Smooth muscle cell (in vitro differentiated cells): ENCODE measurements at regions not wholly inside any gene's neighbourhood (a gene's known extent, or its start where the extent isn't known, plus 50 kb on each side); places are given as distances from the start of the nearest gene placed in this dataset.
"Not testable (repeated sequence)": the region's sequence is repeated elsewhere in the genome, so short reads cannot be mapped to it uniquely, and the experiment has no call there.

Source experiments
- DNase-seq: peaks from one replicate; lab custom pipeline; 2025; ENCODE audit not compliant: unreplicated experiment; lab: John Stamatoyannopoulos, UW
- H2AFZ ChIP-seq: fragments of 200-600 bp; sonication (generic); 2 replicates; pipeline ENCODE4 v1.6.0; 2016; ENCODE audit warnings: antibody characterized with exemption, low read depth, mild to moderate bottlenecking
- H3F3A ChIP-seq: fragments of 200-600 bp; sonication (generic); 2 replicates; pipeline ENCODE4 v1.6.0; 2017; ENCODE audit warnings: antibody characterized with exemption, low read depth
- H3K27ac ChIP-seq: fragments of 200-600 bp; sonication (generic); 2 replicates; pipeline ENCODE4 v1.5.1; 2016; ENCODE audit warnings: low read depth, mild to moderate bottlenecking
- H3K27me3 ChIP-seq: fragments of 200-600 bp; sonication (generic); 2 replicates; pipeline ENCODE4 v1.6.1; 2016; ENCODE audit warnings: low read depth, mild to moderate bottlenecking
- H3K36me3 ChIP-seq: fragments of 200-600 bp; sonication (generic); 2 replicates; pipeline ENCODE4 v1.5.1; 2016; ENCODE audit warnings: low read depth
- H3K4me1 ChIP-seq: fragments of 200-600 bp; sonication (generic); 2 replicates; pipeline ENCODE4 v1.5.1; 2016; ENCODE audit warnings: low read depth
- H3K4me2 ChIP-seq: fragments of 200-600 bp; sonication (generic); 2 replicates; pipeline ENCODE4 v1.6.0; 2016; ENCODE audit warnings: mild to moderate bottlenecking
- H3K4me3 ChIP-seq: fragments of 200-600 bp; sonication (generic); 2 replicates; pipeline ENCODE4 v1.5.1; 2016; ENCODE audit warnings: mild to moderate bottlenecking
- H3K79me2 ChIP-seq: fragments of 200-600 bp; sonication (generic); 2 replicates; pipeline ENCODE4 v1.6.0; 2016; ENCODE audit warnings: low read depth, mild to moderate bottlenecking
- H3K9ac ChIP-seq: fragments of 200-600 bp; sonication (generic); 2 replicates; pipeline ENCODE4 v1.6.0; 2016; ENCODE audit warnings: low read depth
- H3K9me3 ChIP-seq: fragments of 200-600 bp; sonication (generic); replicated peaks from 2 replicates; pipeline ENCODE4 v1.5.1; 2016; ENCODE audit warnings: low read depth
- H4K20me1 ChIP-seq: fragments of 200-600 bp; sonication (generic); 2 replicates; pipeline ENCODE4 v1.6.0; 2016; ENCODE audit warnings: low read depth
- WGBS: methylation state at CpG from one replicate; pipeline ENCODE4 v1.1.7; 2016; ENCODE audit warnings: low lambda C conversion rate; 5-methylcytosine and 5-hydroxymethylcytosine counted together
- TF ChIP-seq, protein P1 (sequence below): fragments of 200-600 bp; sonication (generic); IDR thresholded peaks from 2 replicates; pipeline ENCODE4 v1.5.1; 2017; ENCODE audit warnings: borderline replicate concordance, mild to moderate bottlenecking, antibody characterized with exemption; ENCODE audit not compliant: insufficient read depth, poor library complexity, severe bottlenecking

DNA sequence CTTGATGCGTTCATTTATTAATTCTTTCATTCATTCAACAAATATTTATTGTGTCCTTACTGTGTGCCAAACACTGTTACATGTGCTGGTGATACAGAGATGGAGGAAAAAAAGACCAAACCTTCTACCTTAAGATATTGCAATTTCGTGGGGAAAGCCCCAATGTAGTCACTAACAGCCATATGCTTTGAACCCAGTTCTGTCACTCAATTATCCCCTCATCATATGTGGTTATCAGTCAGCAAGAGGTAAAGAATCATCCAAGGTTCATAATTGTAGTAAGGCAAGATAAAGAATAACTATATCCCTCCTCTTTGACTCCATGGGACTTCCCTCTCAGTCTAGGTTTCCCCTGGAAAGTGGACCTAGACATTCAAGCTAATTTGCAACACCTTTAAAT is 1185.6 kb upstream of the CELF4 start:
- Histone ChIP-seq H3K27me3 (peaks cover 7% of the 10 kb centered on the region), H3K9me3 (no peaks in the 10 kb centered on the region), H3K27ac (no peak overlapping the region), H2AFZ (no peak overlapping the region), H3K4me1 (no peaks in the 10 kb centered on the region), H3K4me3 (no peak overlapping the region), H4K20me1 (no peaks in the 10 kb centered on the region), H3K4me2 (no peak overlapping the region), H3F3A (no peaks in the 10 kb centered on the region), H3K36me3 (no peaks in the 10 kb centered on the region), H3K9ac (no peak overlapping the region), H3K79me2 (no peaks in the 10 kb centered on the region)
- 91% methylated on average over 2 of the region's 2 CpGs for WGBS
- TF ChIP-seq, protein P1, sequence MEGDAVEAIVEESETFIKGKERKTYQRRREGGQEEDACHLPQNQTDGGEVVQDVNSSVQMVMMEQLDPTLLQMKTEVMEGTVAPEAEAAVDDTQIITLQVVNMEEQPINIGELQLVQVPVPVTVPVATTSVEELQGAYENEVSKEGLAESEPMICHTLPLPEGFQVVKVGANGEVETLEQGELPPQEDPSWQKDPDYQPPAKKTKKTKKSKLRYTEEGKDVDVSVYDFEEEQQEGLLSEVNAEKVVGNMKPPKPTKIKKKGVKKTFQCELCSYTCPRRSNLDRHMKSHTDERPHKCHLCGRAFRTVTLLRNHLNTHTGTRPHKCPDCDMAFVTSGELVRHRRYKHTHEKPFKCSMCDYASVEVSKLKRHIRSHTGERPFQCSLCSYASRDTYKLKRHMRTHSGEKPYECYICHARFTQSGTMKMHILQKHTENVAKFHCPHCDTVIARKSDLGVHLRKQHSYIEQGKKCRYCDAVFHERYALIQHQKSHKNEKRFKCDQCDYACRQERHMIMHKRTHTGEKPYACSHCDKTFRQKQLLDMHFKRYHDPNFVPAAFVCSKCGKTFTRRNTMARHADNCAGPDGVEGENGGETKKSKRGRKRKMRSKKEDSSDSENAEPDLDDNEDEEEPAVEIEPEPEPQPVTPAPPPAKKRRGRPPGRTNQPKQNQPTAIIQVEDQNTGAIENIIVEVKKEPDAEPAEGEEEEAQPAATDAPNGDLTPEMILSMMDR = no peak
- no peak for DNase-seq

DNA sequence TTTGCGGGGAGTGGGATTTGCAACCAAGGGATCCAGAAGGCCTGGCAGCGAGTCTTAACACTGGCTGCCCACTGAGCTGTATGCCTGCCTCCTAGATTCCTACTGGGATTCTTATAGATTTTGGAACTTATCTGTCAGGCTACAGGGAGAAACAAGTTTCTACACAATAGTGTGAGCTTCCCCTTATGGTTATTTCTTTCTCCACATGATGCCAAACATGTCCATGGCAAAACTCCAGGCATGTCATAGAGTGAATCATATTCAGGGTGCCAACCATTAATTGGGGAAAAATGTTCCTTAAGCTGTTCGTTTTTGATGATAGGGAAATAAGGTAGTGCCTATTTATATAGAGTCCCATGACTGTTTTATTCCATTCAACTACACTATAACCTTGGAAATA is 1185.2 kb upstream of the CELF4 start:
- TF ChIP-seq, protein P1 = no peak
- no peak overlapping the region for H3K4me2 ChIP-seq
- no peak overlapping the region for H3K27ac ChIP-seq
- H4K20me1 ChIP-seq = no peaks in the 10 kb centered on the region
- H3K27me3 ChIP-seq = peaks cover 2% of the 10 kb centered on the region
- H3K9ac ChIP-seq = no peak overlapping the region
- no peaks in the 10 kb centered on the region for H3K9me3 ChIP-seq
- no peaks in the 10 kb centered on the region for H3F3A ChIP-seq
- H3K4me1 ChIP-seq = no peaks in the 10 kb centered on the region
- H2AFZ ChIP-seq = no peak overlapping the region
- H3K36me3 ChIP-seq = no peaks in the 10 kb centered on the region
- 87% methylated on average over 3 of the region's 3 CpGs for WGBS
- no peak for DNase-seq
- no peak overlapping the region for H3K4me3 ChIP-seq
- H3K79me2 ChIP-seq = no peaks in the 10 kb centered on the region

- Histone ChIP-seq H3K4me2 (no peak overlapping the region), H3K4me1 (no peaks in the 10 kb centered on the region), H3K9me3 (no peaks in the 10 kb centered on the region), H3K9ac (no peak overlapping the region), H3F3A (no peaks in the 10 kb centered on the region), H3K79me2 (no peaks in the 10 kb centered on the region), H3K36me3 (no peaks in the 10 kb centered on the region), H3K4me3 (no peak overlapping the region), H3K27me3 (no peaks in the 10 kb centered on the region), H4K20me1 (no peaks in the 10 kb centered on the region), H3K27ac (no peak overlapping the region), H2AFZ (no peak overlapping the region)
- WGBS = 78% methylated on average over 5 of the region's 5 CpGs
- TF ChIP-seq, protein P1 = no peak
- DNase-seq = no peak
Observed at GRCh38 chr18:38747153-38747552, 1181.6 kb upstream of the CELF4 start.

GRCh38 chr18:38720181-38720580 is 1154.6 kb upstream of the CELF4 start:
- H3K9ac ChIP-seq, H3F3A ChIP-seq, H3K4me1 ChIP-seq, H3K27ac ChIP-seq, H3K9me3 ChIP-seq, H3K79me2 ChIP-seq, H3K27me3 ChIP-seq, H3K4me2 ChIP-seq, H4K20me1 ChIP-seq, H2AFZ ChIP-seq, H3K36me3 ChIP-seq, H3K4me3 ChIP-seq, DNase-seq: not testable (repeated sequence)
- 85% methylated on average over 2 of the region's 2 CpGs for WGBS
